ENCODE measurements at regions not wholly inside any gene's neighbourhood (a gene's known extent, or its start where the extent isn't known, plus 50 kb on each side); places are given as distances from the start of the nearest gene placed in this dataset.
"Not testable (repeated sequence)": the region's sequence is repeated elsewhere in the genome, so short reads cannot be mapped to it uniquely, and the experiment has no call there.

DNA sequence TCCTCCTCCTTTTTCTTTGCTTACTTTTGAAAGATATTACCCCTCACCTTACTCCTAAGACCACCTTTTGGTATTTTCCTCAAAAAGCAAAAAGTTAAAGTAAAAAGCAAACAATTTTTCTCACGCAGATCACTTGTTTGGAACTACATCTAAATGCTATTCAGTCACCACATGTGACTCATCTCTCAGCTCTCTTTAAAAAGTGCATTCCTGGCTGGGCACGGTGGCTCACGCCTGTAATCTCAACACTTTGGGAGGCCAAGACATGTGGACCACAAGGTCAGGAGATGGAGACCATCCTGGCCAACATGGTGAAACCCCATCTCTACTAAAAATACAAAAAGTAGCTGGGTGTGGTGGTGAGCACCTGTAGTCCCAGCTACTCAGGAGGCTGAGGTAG, 218.0 kb downstream of the HS3ST3B1 start:
- not testable (repeated sequence) for DNase-seq

DNA sequence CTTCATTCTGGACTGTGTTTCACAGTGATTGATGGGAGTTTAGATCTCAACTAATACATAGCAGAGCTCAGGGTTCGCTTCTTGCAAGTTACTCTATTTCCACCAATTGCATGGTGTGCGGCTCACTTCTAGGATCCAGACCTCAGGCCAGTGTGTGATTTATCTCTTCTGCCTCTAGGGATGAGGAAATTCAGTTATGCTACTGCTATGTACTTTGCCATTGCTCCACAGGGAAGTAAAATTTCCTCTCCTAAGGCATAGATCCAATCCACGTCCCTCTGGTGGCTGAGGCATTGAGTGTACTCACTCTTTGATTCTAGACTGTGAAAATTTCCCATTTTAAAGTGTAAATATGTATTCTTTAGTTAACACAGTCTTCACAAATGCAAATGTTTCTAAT, 214.1 kb downstream of the HS3ST3B1 start:
- no peak for DNase-seq

GRCh38 chr17:14513835-14514234, 213.0 kb downstream of the HS3ST3B1 start:
- no peak for DNase-seq

GRCh38 chr17:14510136-14510535, 209.3 kb downstream of the HS3ST3B1 start:
- DNase-seq, result no peak

- no peak for DNase-seq
Observed at GRCh38 chr17:14508156-14508555, 207.3 kb downstream of the HS3ST3B1 start.

- no peak for DNase-seq
Observed at GRCh38 chr17:14506364-14506763, 205.5 kb downstream of the HS3ST3B1 start.

GRCh38 chr17:14505606-14506005, 204.7 kb downstream of the HS3ST3B1 start:
- DNase-seq, result no peak

DNA sequence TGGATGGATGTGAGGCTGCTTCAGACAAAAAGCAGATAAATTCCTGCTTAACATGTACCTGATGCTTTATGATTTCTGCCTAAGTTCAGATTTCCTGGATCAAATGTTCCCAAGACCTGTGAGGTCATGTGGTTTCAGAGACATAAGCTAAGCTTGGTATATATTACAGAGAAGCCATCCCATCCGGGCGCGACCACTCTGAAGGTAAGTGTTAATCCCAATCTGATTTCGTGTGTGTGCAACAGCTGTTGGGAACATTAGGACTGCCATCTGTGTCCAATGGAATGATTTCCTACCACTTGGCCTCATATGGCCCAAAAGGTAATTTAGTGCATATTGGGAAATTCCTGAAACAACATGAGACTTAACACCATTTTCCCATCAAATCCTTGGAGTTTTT, 199.1 kb downstream of the HS3ST3B1 start:
- no peak for DNase-seq

- no peak for DNase-seq
Observed at GRCh38 chr17:14498812-14499211, 197.9 kb downstream of the HS3ST3B1 start.

- no peak for DNase-seq
Observed at GRCh38 chr17:14494161-14494560, 193.3 kb downstream of the HS3ST3B1 start.

DNA sequence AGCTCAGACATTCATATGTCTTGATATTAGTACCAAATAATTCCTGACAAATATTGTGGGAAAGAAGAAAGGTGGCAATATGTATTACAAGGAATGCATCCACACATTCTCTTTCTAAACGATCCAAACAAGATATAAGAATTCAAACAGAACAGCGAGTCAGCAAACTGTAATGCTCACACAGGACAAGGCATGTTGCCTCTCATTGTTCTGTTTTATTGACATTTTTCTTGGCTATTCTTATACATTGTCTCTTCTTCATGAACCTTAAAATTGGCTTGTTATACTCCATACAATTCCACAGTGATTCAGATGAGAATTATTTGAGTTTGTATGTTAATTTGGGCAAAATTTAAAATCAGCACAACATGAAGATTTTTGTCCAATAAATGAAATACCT, 189.1 kb downstream of the HS3ST3B1 start:
- no peak for DNase-seq

GRCh38 chr17:14488958-14489550, 188.2 kb downstream of the HS3ST3B1 start:
- DNase-seq, result no peak

DNA sequence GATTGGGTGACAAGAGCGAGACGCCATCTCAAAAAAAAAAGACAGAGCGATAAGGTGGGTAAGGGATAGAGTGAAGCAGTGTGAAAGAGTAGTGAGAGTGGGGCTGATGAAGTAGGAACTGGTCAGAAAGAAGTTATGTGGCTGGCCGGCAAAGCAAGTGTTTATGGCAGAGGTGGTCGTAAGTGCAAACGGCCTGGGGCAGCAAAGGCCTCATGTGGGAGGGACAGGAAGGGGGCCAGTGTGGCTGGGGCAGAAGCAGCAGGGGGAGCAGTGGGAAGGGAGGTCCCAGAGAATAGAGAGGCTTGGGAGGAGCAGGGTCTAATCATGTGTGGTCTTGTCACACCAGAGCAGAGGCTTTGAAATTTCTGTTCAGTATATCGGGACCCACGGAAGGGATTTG, 186.2 kb downstream of the HS3ST3B1 start:
- DNase-seq, result no peak

- no peak for DNase-seq
Observed at GRCh38 chr17:14482715-14483114, 181.8 kb downstream of the HS3ST3B1 start.

- DNase-seq, result no peak
Observed at GRCh38 chr17:14481664-14482063, 180.8 kb downstream of the HS3ST3B1 start.

DNA sequence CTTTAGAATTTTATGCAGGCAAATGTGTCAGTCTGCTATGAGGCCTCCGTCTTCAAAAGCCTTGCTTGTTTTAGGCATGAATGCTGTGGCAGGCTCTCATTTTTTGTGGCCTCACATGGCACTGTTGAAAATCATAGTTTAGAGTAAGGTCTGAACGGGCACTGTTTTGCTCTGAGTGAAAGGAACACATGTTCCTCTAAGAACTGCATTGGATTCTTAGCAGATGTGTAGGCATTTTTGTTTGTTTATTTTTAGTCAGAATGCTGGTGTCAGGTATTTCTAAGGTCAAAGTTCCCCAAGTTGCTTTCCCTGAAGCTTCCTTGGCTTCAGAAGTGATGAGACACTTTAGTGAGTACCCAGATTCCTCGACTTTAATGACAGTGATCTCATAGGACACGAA, 173.7 kb downstream of the HS3ST3B1 start:
- no peak for DNase-seq

DNA sequence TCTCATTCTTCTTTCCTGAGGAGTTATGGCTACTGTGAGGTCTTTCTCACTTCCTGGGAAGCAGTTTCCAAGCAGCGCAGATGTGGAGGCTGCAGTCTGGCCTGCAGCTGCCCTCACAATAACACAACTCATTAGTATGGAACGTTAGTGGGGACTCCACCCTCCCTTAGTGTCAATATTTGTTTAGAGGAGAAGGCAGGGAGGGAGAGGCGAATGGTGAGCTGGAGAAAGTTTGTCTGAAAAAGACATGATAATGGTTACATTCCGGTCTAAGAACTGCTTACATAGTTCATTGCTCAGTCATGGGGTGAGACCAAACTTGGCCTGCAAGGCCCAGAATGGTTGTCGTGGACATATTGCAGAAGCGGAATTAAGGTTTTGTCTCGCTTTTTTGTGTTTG, 170.2 kb downstream of the HS3ST3B1 start:
- no peak for DNase-seq

DNA sequence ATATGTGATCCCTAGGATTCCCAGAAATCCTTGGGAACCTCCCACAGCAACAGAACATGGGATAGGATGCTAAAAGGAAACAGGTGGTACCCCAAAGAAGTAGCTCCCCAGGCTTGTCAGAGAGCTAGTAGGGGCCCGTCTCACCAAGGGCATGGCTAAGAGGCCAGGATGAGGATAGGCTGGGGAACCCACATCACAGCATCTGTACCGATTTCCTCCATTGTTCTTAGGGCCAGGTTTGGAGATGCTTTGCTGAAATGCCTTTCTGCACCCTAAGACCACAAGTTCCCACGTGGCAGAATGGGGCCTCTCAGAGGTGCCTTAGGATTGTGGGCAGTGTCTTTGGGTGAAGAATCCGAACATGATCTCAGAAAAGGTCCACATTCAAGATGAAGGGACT, 169.5 kb downstream of the HS3ST3B1 start:
- no peak for DNase-seq

DNA sequence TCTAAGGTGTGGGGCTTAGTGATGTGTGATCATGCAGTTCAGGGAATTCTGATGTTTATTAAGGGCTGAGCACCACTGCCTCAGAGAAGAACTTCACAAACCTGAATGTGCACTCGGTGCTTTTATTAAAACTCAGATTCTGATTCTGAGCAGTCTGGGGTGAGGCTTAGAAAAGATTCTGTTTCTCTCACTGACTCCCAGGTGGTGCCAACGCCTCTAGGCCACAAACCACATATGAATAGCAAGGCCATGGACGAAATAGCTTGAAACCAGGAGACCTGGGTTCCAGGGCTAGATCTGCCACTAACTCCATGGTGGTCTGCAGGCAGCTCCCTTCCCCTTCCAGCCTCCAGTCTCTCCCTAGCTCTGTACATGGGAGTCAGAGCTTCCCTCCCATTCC, 169.1 kb downstream of the HS3ST3B1 start:
- DNase-seq, result no peak

- no peak for DNase-seq
Observed at GRCh38 chr17:14468858-14469257, 168.0 kb downstream of the HS3ST3B1 start.

GRCh38 chr17:14461227-14461548, 160.3 kb downstream of the HS3ST3B1 start:
- DNase-seq, result no peak

DNA sequence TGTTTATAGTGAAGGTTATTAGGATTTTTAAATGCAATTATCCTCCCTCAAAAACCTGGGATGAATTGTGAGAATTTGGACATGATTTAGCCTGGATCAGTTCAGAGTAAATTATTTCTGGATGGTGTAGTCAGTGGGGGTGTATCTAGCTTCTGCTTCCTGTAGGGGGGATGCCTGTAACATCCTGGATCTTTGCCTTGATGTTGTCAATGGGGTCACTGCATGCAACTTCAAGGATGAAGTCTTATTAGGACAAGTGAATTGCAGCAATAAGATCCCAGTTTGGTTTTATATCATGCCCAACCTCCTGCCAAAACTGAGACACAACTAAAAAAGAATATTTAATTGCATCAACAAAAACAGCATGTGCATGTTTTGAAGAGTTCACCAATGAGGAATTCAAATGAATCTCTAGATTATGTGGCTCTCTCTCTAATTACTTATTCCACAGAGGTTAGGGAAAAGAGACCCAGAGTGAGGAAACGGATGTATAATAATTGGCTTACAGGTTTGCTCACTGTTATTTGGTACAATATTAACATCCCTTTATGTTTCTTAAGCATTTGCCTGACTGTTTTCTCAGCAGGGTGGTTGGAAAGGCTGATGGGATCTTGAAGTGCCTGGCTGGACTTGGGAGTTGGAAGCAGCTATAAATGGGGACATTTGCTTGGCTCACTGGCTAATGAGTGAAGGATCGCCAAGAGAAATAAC, 159.8 kb downstream of the HS3ST3B1 start:
- DNase-seq, result no peak

DNA sequence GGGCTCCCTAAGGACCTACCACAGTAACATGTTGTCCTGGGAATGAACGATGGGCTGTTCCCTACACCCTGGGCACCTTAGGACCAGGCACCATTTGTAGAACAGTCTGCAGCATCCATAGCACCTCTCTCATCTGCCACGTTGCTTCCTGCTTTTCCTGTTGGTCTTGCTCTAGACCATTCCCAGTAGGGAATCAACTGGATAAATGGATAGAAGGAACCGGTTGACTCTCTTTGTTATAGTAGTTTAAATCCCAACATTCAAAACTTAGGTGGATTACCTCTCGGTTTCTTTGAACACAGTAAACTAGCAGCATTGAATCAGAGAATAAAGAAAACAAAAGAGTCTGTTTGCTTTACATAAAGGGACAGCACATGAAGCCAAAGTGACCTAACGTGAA, 159.1 kb downstream of the HS3ST3B1 start:
- no peak for DNase-seq

DNA sequence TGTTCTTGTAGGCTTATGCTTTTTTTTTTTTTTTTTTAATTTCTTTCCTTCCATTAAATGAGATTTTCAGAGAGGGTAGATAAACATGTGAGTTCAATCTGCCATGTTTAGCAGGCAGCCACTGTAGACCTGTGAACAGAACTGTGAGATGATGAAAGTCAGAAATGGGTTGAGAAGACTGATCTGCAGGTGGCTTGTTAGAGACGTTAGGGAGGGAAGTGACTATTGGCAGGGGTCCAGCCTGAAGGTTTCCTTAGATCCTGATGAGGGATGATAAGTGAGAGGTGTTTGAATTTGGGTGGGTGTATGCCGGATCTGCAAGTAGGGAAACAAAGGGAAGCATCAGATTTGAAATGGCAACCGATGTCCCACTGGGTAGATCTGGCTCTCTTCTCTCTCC, 157.8 kb downstream of the HS3ST3B1 start:
- no peak for DNase-seq

GRCh38 chr17:14454746-14455145, 153.9 kb downstream of the HS3ST3B1 start:
- no peak for DNase-seq
